ENCODE measurements at regions not wholly inside any gene's neighbourhood (a gene's known extent, or its start where the extent isn't known, plus 50 kb on each side); places are given as distances from the start of the nearest gene placed in this dataset.

- no peak for DNase-seq (ENCODE audit: low spot score)
Observed at GRCh38 chr3:72341380-72341770, 506.9 kb downstream of the SHQ1 start.

GRCh38 chr3:72340476-72341379, 507.5 kb downstream of the SHQ1 start:
- DNase-seq (ENCODE audit: low spot score): no peak

GRCh38 chr3:72340056-72340455, 508.2 kb downstream of the SHQ1 start:
- DNase-seq (ENCODE audit: low spot score): no peak

- no peak for DNase-seq (ENCODE audit: low spot score)
Observed at GRCh38 chr3:72339670-72340030, 508.6 kb downstream of the SHQ1 start.

- DNase-seq (ENCODE audit: low spot score): no peak
Observed at GRCh38 chr3:72338942-72339669, 509.1 kb downstream of the SHQ1 start.

GRCh38 chr3:72338082-72338941, 509.9 kb downstream of the SHQ1 start:
- no peak for DNase-seq (ENCODE audit: low spot score)

- no peak for DNase-seq (ENCODE audit: low spot score)
Observed at GRCh38 chr3:72337480-72337855, 510.8 kb downstream of the SHQ1 start.

- DNase-seq (ENCODE audit: low spot score): no peak
Observed at GRCh38 chr3:72336821-72337479, 511.3 kb downstream of the SHQ1 start.

- DNase-seq (ENCODE audit: low spot score): no peak
Observed at GRCh38 chr3:72336114-72336651, 512.1 kb downstream of the SHQ1 start.

GRCh38 chr3:72335458-72336095, 512.7 kb downstream of the SHQ1 start:
- DNase-seq (ENCODE audit: low spot score): no peak

GRCh38 chr3:72334681-72335457, 513.4 kb downstream of the SHQ1 start:
- DNase-seq (ENCODE audit: low spot score): no peak

GRCh38 chr3:72332689-72333088, 515.6 kb downstream of the SHQ1 start:
- no peak for DNase-seq (ENCODE audit: low spot score)

GRCh38 chr3:72332036-72332435, 516.2 kb downstream of the SHQ1 start:
- DNase-seq (ENCODE audit: low spot score): no peak

GRCh38 chr3:72331076-72331475, 517.2 kb downstream of the SHQ1 start:
- DNase-seq (ENCODE audit: low spot score): no peak

- no peak for DNase-seq (ENCODE audit: low spot score)
Observed at GRCh38 chr3:72329354-72329753, 518.9 kb downstream of the SHQ1 start.

- DNase-seq (ENCODE audit: low spot score): no peak
Observed at GRCh38 chr3:72328755-72329277, 519.4 kb downstream of the SHQ1 start.

GRCh38 chr3:72327008-72327407, 521.2 kb downstream of the SHQ1 start:
- DNase-seq (ENCODE audit: low spot score): no peak

- DNase-seq (ENCODE audit: low spot score): no peak
Observed at GRCh38 chr3:72324253-72324811, 523.9 kb downstream of the SHQ1 start.

- no peak for DNase-seq (ENCODE audit: low spot score)
Observed at GRCh38 chr3:72323773-72324172, 524.5 kb downstream of the SHQ1 start.

Measured in HuH-7.5 (cell line).